ENCODE measurements at regions not wholly inside any gene's neighbourhood (a gene's known extent, or its start where the extent isn't known, plus 50 kb on each side); places are given as distances from the start of the nearest gene placed in this dataset.

DNA sequence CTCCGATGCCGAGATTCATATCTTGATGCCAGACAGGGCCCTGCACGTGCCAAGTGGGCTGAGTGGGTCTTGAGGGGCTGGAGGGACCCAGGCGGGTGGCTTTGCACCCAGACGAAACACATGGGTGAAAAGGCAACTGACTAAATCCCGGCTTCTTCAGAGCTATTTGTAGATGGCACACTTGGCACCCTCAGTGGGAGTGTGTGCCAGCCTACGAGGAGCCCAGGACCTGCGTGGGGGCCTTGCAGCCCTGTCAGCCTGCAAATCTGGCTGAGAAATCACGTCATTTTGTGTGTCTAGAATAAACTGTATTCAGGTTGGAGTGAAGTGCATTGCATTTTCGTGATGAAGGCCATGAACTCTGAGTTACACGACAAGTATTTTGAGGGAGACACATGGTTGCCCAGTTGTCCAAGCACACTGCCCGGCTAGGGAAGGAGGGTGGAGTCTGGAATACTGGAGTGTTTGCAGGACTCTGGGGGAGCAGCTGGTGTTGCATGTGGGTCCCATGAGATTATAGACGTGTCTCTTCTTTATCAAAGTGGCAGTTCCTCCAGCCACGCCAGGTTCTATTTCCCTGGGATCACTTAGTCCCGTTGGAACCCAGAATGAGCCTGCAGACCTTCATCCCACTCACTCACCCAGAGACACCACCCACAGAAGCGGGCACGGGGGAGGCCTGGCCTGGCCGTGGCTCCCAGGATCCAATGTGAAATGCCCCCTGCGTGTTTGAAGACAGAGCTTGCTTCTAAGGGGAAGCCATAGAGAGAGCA is 60.2 kb downstream of the DLL1 start:
- CTCF ChIA-PET, result no interaction called here
- no peak for ATAC-seq
- H3K4me1 Mint-ChIP-seq, result peaks cover 17% of the 10 kb centered on the region
- no peaks in the 10 kb centered on the region for H3K9me3 Mint-ChIP-seq
- H3K4me3 Mint-ChIP-seq, result no peak overlapping the region
- no peaks in the 10 kb centered on the region; the same call in 1 of the 2 replicates for H3K27me3 Mint-ChIP-seq (ENCODE audit: low read depth)
- H3K27ac Mint-ChIP-seq, result no peak overlapping the region
- no peaks in the 10 kb centered on the region for H3K36me3 Mint-ChIP-seq
- DNase-seq (ENCODE audit: low spot score), result no peak
- no peak for TF ChIP-seq STAT6 (CRISPR knock-in tag; conservative IDR thresholded peaks at IDR 0.05; ENCODE audit: low read depth)
- TF ChIP-seq HMGXB4 (CRISPR knock-in tag; IDR thresholded peaks at IDR 0.05), result no peak
- TF ChIP-seq, protein P1, sequence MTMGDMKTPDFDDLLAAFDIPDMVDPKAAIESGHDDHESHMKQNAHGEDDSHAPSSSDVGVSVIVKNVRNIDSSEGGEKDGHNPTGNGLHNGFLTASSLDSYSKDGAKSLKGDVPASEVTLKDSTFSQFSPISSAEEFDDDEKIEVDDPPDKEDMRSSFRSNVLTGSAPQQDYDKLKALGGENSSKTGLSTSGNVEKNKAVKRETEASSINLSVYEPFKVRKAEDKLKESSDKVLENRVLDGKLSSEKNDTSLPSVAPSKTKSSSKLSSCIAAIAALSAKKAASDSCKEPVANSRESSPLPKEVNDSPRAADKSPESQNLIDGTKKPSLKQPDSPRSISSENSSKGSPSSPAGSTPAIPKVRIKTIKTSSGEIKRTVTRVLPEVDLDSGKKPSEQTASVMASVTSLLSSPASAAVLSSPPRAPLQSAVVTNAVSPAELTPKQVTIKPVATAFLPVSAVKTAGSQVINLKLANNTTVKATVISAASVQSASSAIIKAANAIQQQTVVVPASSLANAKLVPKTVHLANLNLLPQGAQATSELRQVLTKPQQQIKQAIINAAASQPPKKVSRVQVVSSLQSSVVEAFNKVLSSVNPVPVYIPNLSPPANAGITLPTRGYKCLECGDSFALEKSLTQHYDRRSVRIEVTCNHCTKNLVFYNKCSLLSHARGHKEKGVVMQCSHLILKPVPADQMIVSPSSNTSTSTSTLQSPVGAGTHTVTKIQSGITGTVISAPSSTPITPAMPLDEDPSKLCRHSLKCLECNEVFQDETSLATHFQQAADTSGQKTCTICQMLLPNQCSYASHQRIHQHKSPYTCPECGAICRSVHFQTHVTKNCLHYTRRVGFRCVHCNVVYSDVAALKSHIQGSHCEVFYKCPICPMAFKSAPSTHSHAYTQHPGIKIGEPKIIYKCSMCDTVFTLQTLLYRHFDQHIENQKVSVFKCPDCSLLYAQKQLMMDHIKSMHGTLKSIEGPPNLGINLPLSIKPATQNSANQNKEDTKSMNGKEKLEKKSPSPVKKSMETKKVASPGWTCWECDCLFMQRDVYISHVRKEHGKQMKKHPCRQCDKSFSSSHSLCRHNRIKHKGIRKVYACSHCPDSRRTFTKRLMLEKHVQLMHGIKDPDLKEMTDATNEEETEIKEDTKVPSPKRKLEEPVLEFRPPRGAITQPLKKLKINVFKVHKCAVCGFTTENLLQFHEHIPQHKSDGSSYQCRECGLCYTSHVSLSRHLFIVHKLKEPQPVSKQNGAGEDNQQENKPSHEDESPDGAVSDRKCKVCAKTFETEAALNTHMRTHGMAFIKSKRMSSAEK (CRISPR knock-in tag; IDR thresholded peaks at IDR 0.05; ENCODE audit: borderline replicate concordance), result no peak
- TF ChIP-seq MYBL2 (CRISPR knock-in tag; IDR thresholded peaks at IDR 0.05), result no peak
- TF ChIP-seq ZNF317 (CRISPR knock-in tag; IDR thresholded peaks at IDR 0.05; ENCODE audit: borderline replicate concordance, low read depth), result no peak
- no peak for TF ChIP-seq FOXJ3 (CRISPR knock-in tag; IDR thresholded peaks at IDR 0.05; ENCODE audit: borderline replicate concordance)
- TF ChIP-seq ZNF416 (CRISPR knock-in tag; IDR thresholded peaks at IDR 0.05), result no peak
- no peak for TF ChIP-seq ZBTB21 (CRISPR knock-in tag; IDR thresholded peaks at IDR 0.05; ENCODE audit: borderline replicate concordance)
- TF ChIP-seq ZNF138 (CRISPR knock-in tag; conservative IDR thresholded peaks at IDR 0.05), result no peak
- no peak for TF ChIP-seq JUN (CRISPR knock-in tag; IDR thresholded peaks at IDR 0.05)
- no peak for TF ChIP-seq IRF2 (CRISPR knock-in tag; IDR thresholded peaks at IDR 0.05; ENCODE audit: borderline replicate concordance, low read depth)
- no peak for TF ChIP-seq EMX1 (CRISPR knock-in tag; IDR thresholded peaks at IDR 0.05)
- no peak for TF ChIP-seq SP1 (CRISPR knock-in tag; conservative IDR thresholded peaks at IDR 0.05)
- TF ChIP-seq, protein P2, sequence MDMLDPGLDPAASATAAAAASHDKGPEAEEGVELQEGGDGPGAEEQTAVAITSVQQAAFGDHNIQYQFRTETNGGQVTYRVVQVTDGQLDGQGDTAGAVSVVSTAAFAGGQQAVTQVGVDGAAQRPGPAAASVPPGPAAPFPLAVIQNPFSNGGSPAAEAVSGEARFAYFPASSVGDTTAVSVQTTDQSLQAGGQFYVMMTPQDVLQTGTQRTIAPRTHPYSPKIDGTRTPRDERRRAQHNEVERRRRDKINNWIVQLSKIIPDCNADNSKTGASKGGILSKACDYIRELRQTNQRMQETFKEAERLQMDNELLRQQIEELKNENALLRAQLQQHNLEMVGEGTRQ (CRISPR knock-in tag; IDR thresholded peaks at IDR 0.05), result no peak
- TF ChIP-seq NFATC4 (CRISPR knock-in tag; IDR thresholded peaks at IDR 0.05), result no peak
- TF ChIP-seq, protein P3, sequence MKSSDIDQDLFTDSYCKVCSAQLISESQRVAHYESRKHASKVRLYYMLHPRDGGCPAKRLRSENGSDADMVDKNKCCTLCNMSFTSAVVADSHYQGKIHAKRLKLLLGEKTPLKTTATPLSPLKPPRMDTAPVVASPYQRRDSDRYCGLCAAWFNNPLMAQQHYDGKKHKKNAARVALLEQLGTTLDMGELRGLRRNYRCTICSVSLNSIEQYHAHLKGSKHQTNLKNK (CRISPR knock-in tag; IDR thresholded peaks at IDR 0.05), result no peak
- TF ChIP-seq, protein P4, sequence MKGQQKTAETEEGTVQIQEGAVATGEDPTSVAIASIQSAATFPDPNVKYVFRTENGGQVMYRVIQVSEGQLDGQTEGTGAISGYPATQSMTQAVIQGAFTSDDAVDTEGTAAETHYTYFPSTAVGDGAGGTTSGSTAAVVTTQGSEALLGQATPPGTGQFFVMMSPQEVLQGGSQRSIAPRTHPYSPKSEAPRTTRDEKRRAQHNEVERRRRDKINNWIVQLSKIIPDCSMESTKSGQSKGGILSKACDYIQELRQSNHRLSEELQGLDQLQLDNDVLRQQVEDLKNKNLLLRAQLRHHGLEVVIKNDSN (CRISPR knock-in tag; IDR thresholded peaks at IDR 0.05), result no peak
- TF ChIP-seq RELA (CRISPR knock-in tag; IDR thresholded peaks at IDR 0.05; ENCODE audit: borderline replicate concordance), result no peak
- POLR2A ChIA-PET, result no interaction called here

Measured in WTC11 (cell line).